ENCODE measurements at regions not wholly inside any gene's neighbourhood (a gene's known extent, or its start where the extent isn't known, plus 50 kb on each side); places are given as distances from the start of the nearest gene placed in this dataset.

- no peak overlapping the region for H3K23ac ChIP-seq (ENCODE audit: low read depth, low read length)
- no peak for DNase-seq
- 50% methylated on average over 1 of the region's 2 CpGs; no CpG with 5 or more reads in 1 of the 2 experiments for WGBS, 2 experiments (ENCODE audit: extremely low coverage in 2 of 2, insufficient read length in 1 of 2)
- CTCF ChIA-PET, result no interaction called here
- no peak overlapping the region for H2AK5ac ChIP-seq (ENCODE audit: low read depth, low read length)
- no peak overlapping the region for H2BK5ac ChIP-seq (ENCODE audit: low read depth, low read length, poor library complexity, severe bottlenecking)
- no peaks in the 10 kb centered on the region for H3K9me1 ChIP-seq (ENCODE audit: insufficient read depth, low read length)
- H2AFZ ChIP-seq (replicated peaks; ENCODE audit: low read length, poor library complexity), result no peak overlapping the region
- no peak overlapping the region for H3K27ac ChIP-seq (ENCODE audit: insufficient read depth, low read length)
- no peak overlapping the region for H3K4me3 ChIP-seq (ENCODE audit: insufficient read depth, low read depth, low read length)
- no peaks in the 10 kb centered on the region for H3K79me1 ChIP-seq (ENCODE audit: low read depth in 1 of 2, low read length in 2 of 2)
- H2BK15ac ChIP-seq (ENCODE audit: low read depth, low read length), result no peak overlapping the region
- BruUV-seq (replicated peaks), result no TSS peak
- POLR2A ChIA-PET (ENCODE audit: unreplicated experiment), result no interaction called here
- no peak overlapping the region for H4K8ac ChIP-seq (ENCODE audit: low read depth in 2 of 2, low read length in 2 of 2)
- no peak overlapping the region for H3K56ac ChIP-seq (ENCODE audit: extremely low read depth, insufficient read depth, low read length)
- no peaks in the 10 kb centered on the region; the same call in 1 of the 2 replicates for H3K27me3 ChIP-seq (ENCODE audit: control insufficient read depth, insufficient read depth, low read length)
- H3K14ac ChIP-seq (replicated peaks; ENCODE audit: low read depth, low read length), result no peak overlapping the region
- peaks cover 2% of the 10 kb centered on the region; the same call in 1 of the 2 replicates for H3K4me1 ChIP-seq (ENCODE audit: control insufficient read depth, insufficient read depth, low read length)
- H3K36me3 ChIP-seq (ENCODE audit: control insufficient read depth, insufficient read depth, low read length), result no peaks in the 10 kb centered on the region
- ATAC-seq (ENCODE audit: low read depth), result no peak
- H3K9ac ChIP-seq (ENCODE audit: low read depth, low read length), result no peak overlapping the region
- dilution Hi-C loops (cut with HindIII; ENCODE audit: low sequenced_read_pairs, unreplicated experiment) (no loop called here), in situ Hi-C loops (cut with MboI; ENCODE audit: low sequenced_read_pairs) (no loop called here), intact Hi-C loops (cut with micrococcal nuclease) (no loop called here)
- no peak overlapping the region for H2BK20ac ChIP-seq (ENCODE audit: low read depth, low read length)
- H4K5ac ChIP-seq (ENCODE audit: low read depth, low read length), result no peak overlapping the region
- no peak overlapping the region for H2AK9ac ChIP-seq (replicated peaks; ENCODE audit: low read depth, low read length, poor library complexity)
- no peak overlapping the region for H3K4me2 ChIP-seq (ENCODE audit: low read depth, low read length)
- no peak overlapping the region for H3K4ac ChIP-seq (ENCODE audit: low read depth, low read length)
- H2BK120ac ChIP-seq (ENCODE audit: low read depth, low read length), result no peak overlapping the region
- no peak overlapping the region for H4K91ac ChIP-seq (ENCODE audit: insufficient read depth, low read depth, low read length)
- H3K18ac ChIP-seq (ENCODE audit: low read depth, low read length), result no peak overlapping the region
- H3K9me3 ChIP-seq (ENCODE audit: control insufficient read depth, insufficient read depth, low read length), result peaks cover 3% of the 10 kb centered on the region; the same call in 1 of the 2 replicates
- H4K20me1 ChIP-seq (ENCODE audit: insufficient read depth, low read length), result no peaks in the 10 kb centered on the region
- TF ChIP-seq RAD21 (IDR thresholded peaks at IDR 0.05; ENCODE audit: low read length) (no peak), MAZ (IDR thresholded peaks at IDR 0.05; ENCODE audit: borderline replicate concordance, low read depth, low read length) (no peak), FOS (IDR thresholded peaks at IDR 0.05; ENCODE audit: low read depth, low read length) (no peak), CTCF (conservative IDR thresholded peaks at IDR 0.05; ENCODE audit: low read depth, low read length) (no peak)
Measured at GRCh38 chr13:21782736-21783135, 111.9 kb downstream of the FGF9 start.
